Activated CD4-positive, alpha-beta T cell treated with anti-CD3 and anti-CD28 coated beads for 24 hours (primary cell): ENCODE measurements at regions not wholly inside any gene's neighbourhood (a gene's known extent, or its start where the extent isn't known, plus 50 kb on each side); places are given as distances from the start of the nearest gene placed in this dataset.
"Not testable (repeated sequence)": the region's sequence is repeated elsewhere in the genome, so short reads cannot be mapped to it uniquely, and the experiment has no call there.

Source experiments
- DNase-seq, 2 donors: peaks; one replicate each; pipeline ENCODE4 v3.0.0-alpha.2; 2020; ENCODE audit warnings: low read depth in 2 of 2

DNA sequence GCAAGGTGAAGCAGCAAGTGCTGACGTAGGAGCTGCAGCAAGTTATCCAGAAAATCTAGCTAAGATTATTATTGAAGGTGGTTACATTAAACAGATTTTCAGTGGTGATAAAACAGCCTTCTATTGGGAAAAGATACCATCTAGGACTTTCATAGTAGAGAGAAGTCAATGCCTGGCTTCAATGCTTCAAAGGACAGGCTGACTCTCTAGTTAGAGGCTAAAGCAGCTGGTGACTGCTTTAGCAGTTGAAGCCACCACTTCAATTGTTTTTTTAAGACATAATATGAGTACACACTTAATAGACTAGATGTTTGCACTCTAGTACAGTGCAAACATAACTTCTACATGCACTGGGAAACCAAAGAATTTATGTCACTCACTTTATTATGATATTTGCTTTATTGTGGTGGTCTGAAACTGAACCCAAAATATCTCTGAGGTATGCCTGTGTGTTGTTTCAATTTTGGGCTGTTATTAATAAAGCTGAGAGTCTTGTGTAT lies 1026.9 kb upstream of the FOXG1 start:
- no peak for DNase-seq

DNA sequence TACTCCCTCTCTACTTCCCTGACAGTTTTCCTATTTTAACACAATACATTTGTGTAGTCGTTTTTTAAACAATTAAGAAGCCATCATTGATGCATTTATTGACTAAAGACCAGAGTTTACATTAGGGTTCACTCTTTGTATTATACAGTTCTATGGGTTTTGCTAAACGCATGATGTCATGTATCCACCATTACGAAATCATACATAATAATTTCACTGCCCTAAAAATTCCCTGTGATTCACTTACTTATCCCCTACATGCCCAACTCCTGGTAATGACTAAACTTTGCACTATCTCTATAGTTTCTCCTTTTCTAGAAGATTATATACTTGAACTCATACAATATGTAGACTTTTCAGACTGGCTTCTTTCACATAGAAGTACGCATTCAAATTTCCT lies 1016.5 kb upstream of the FOXG1 start:
- DNase-seq = no peak

DNA sequence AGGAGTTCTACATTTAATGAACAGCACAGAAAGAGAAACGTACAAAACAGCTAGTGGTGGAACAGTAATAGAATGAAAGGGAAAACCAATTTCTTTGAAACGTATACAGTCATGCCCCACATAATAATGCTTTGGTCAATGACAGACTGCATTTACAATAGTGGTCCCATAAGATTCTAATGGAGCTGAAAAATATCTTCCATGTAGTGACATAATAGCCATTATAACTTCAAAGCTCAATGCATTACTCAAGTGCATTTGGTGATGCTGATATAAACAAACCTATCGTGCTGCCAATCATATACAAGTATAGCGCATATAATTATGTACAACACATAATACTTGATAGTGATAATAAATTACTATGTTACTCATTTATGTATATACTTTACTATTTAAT lies 1008.9 kb upstream of the FOXG1 start:
- not testable (repeated sequence) for DNase-seq

DNA sequence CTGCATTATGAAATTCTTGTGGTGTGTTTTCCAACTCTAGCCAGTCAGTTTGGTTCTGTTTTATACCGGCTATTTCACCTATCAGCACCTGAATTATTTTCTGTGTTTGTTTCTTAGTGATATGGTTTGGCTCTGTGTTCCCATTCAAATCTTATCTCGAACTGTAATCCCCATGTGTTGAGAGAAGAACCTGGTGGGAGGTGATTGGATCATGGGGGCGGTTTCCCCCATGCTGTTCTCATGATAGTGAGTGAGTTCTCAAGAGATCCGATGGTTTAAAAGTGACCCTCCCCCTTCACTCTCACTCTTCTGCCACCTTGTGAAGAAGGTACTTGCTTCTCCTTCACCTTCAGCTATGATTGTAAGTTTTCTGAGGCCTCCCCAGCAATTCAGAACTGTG lies 1006.2 kb upstream of the FOXG1 start:
- not testable (repeated sequence) for DNase-seq

DNA sequence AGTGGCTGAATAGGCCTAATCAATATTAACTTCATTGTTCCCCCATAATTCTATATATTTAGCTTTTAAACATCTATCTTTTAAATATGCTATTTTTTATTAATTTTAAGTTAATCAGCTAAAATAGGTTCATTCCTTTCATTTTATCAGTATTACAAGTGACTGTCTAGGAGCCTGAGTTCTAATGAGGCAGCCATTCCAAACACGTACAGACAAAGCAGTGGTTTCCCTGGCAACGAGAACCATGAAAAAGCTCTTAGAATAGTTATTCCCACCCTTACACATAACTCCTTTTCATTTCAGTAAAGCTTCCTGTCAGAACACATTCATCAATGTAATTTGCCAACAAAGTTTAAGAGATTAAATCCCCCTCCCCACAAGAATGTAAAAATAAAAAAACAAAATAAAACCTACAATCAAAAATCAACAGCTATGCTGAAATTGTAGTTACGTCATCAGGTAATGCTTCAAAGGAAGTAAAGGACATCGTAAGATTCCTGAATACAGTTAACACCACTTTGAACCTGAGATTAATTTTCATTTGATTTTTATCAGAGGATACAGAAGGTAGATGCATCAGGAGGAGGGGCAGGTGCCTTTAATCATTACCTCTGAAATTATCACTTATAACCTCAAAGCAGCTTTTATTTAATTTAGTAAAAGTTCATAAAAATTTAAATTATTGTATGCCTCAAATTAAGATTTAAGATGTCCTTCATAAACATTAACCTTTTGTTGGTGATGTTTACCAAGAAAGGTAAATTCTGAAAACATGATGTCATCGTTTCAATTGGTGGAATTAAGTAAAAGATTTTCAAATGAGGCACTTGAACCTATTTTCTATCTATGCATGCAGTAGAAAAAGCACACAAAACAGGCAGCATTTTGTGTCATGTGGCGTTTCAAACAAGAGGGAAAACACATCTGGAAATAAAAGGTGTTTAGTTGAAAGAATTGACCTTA lies 967.2 kb upstream of the FOXG1 start:
- DNase-seq = not testable (repeated sequence)

DNA sequence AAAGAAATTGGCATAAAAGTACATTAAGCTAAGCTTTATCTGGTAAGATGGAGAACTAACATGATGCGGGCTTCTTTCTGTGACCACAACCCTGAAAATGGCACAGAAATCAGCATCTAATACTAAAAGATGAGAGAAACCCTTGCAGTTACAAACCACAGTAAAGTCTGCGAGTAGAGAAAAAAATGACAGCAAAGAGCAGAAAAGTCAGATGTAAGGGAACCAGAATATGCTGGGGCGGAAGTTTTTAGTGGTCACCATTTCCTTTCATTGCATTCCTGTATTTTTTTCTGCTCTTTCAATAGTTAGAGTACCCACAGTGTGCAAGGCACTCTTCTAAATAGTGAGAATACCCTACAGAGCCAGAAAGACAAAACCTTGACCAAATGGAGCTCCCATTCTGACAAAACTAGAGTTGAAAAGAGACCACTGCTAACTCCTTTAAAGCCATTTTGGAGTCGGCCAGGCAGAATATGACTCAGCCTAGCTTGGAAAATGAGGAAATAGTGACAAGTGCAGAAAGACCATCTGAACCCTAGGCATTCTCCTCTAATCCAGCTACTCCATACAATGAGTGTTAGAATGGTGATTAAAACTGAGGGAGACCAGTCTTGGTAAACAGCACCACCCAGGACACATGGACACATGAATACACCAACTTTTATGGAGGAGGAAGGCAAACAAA lies 948.7 kb upstream of the FOXG1 start:
- DNase-seq = not testable (repeated sequence)

DNA sequence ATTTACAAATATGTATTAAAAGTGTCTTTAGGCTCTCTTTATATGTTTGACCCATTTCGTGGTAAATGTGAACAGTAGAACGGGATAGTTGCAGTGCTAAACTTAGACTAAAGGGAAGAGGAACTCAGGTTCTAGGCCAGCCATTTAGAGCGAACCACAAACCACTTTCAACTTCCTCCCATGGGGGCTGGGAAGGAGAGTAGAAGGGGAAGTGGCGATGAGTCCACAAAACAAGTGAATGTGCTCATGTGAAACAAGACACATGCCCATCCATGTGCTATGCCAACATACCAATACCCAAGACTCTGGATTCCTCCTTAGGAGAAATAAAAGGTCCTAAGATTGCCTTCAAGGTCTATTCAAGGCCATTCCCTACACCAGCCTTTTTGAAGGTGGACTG lies 940.4 kb upstream of the FOXG1 start:
- DNase-seq = not testable (repeated sequence)

- not testable (repeated sequence) for DNase-seq
These were observed 934.6 kb upstream of the FOXG1 start for GRCh38 chr14:27831978-27832377.

DNA sequence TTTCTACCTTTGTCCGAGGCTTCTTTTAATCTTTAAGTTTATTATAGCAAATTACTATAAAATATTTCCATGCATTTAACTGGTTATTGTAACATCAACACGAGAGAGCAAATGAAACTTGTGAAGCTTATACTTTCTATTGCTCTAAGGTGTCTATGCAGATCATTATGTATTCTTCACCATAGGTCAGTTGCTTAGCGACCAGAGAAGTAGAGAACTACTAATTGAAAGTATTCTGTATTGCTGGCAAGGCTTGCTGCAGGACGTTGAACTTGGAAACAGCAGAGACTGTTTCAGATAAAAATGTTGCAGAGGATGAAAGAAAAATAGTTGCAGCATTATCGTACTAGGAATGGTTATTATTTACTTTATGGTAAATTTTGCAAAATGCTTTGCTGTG lies 933.6 kb upstream of the FOXG1 start:
- DNase-seq = not testable (repeated sequence)

DNA sequence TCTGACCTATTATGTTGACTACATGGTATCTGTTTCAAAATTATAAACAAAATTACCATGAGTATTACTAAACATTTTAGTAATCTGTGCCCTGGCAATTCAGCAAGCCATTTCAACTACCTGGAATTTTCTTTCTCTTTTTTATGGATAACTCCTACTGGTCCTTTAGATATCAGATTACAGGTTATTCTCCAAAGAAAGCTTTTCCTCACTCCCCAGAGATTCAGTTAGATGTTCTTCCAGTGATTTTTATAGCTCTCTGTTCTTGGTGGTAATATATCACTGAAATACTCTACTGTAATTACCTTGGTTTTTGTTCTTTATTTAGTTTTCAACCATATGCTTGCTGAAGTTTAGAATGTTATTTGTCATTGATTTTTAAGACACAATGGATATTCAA lies 930.2 kb upstream of the FOXG1 start:
- DNase-seq = no peak

GRCh38 chr14:27845241-27845850 lies 921.2 kb upstream of the FOXG1 start:
- DNase-seq = no peak

- DNase-seq = no peak
These were observed 920.7 kb upstream of the FOXG1 start for GRCh38 chr14:27845902-27846301.

- not testable (repeated sequence) for DNase-seq
These were observed 919.1 kb upstream of the FOXG1 start for GRCh38 chr14:27847480-27847879.

- DNase-seq = not testable (repeated sequence)
These were observed 917.4 kb upstream of the FOXG1 start for GRCh38 chr14:27849193-27849592.

DNA sequence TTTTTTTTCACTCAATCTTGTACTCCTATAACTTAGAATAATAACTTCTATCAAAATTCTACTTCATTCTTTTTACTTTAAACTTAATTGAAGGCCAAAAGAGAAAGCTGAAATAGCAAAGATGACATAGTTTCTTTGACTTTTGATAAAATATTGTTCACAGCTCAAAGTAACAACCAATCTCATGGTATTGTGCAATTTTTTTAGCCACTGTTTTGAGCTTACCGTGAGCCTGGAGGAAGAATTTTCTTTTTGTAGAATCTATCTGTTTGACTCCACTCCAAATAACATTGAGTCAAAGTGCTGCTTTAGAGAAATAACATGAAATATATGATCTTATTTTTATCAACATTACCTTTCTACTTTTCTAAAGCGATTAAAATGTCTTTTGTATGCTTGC lies 903.9 kb upstream of the FOXG1 start:
- no peak for DNase-seq

- no peak for DNase-seq
These were observed 903.4 kb upstream of the FOXG1 start for GRCh38 chr14:27863166-27863565.

DNA sequence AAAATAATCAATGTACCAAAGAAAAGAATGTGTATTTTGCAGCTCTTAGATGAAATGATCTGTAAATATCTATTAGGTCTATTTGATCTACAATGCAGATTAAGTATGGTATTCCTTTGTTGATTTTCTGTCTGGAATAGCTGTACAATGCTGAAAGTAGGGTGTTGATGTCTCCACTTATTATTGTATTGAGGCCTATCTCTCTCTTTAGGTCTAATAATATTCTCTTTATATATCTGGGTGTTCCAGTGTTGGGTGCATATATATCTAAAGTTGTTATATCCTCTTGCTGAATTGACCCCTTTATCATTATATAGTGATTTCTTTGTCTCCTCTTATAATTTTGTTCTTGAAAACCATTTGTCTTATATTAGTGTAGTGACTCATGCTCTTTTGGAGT lies 885.5 kb upstream of the FOXG1 start:
- no peak for DNase-seq

DNA sequence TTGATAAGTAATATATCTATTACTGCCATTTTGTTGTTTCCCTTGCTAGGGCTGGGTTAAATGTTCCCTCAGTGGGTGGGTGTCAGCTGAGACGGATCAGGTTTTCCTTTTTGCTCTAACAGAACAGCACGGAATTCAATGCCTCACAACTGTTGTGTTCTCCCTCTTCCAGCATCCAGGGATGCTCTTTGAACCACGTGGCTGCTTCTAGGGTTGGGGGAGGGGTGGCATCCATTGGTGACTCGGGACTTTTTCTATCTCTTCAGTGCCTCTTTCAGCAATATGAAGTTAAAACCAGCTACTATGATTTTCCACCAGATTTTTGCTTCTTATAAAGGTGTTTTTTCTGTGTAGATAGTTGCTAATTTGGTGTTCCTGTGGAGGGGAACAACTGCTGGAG lies 884.9 kb upstream of the FOXG1 start:
- DNase-seq = no peak

GRCh38 chr14:27886256-27886655 lies 880.3 kb upstream of the FOXG1 start:
- DNase-seq = no peak

DNA sequence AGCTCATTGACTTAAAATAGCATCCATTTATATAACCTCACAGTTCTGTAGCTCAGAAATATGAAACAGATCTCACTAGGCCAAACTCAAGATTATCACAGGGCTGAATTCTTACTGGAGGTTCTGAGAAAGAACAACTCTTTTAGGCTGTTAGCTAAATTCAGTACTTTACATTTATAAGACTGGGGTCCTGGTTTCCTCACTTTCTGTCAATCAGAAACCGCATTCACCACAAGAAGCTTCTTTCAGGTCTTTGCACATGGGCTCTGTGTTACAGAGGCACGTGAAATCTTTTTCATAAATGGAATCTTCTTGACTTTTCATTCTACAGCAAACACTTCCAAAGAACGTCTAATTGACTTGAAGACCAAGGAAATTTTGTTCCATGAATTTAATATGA lies 876.3 kb upstream of the FOXG1 start:
- no peak for DNase-seq

DNA sequence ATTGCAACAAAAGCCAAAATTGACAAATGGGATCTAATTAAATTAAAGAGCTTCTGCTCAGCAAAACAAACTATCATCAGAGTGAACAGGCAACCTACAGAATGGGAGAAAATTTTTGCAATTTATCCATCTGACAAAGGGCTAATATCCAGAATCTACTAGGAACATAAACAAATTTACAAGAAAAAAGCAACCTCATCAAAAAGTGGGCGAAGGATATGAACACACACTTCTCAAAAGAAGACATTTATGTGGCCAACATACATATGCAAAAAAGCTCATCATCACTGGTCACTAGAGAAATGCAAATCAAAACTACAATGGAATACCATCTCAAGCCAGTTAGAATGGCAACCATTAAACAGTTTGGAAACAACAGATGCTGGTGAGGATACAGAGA lies 858.1 kb upstream of the FOXG1 start:
- not testable (repeated sequence) for DNase-seq

- no peak for DNase-seq
These were observed 850.3 kb upstream of the FOXG1 start for GRCh38 chr14:27916326-27916725.
